ENCODE measurements at regions not wholly inside any gene's neighbourhood (a gene's known extent, or its start where the extent isn't known, plus 50 kb on each side); places are given as distances from the start of the nearest gene placed in this dataset.
"Not testable (repeated sequence)": the region's sequence is repeated elsewhere in the genome, so short reads cannot be mapped to it uniquely, and the experiment has no call there.

DNA sequence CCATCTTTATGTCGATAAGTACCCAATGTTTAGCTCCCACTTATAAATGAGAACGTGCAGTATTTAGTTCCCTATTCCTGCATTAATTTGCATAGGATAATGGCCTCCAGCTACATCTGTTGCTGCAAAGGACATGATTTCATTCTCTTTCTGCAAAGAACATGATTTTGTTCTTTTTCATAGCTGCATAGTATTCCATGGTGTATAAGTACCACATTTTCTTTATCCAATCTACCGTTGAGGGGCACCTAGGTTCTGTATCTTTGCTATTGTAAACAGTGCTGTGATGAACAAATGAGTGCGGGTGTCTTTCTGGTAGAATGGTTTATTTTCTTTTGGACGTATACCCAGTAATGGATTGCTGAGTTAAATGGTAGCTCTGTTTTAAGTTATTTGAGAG lies 63.0 kb downstream of the HLX start:
- no peaks in the 10 kb centered on the region for H3K27me3 ChIP-seq
- no peaks in the 10 kb centered on the region for H3K36me3 ChIP-seq
- H3K9ac ChIP-seq: no peak overlapping the region
- H4K20me1 ChIP-seq: no peaks in the 10 kb centered on the region
- H3K4me2 ChIP-seq: no peak overlapping the region
- H3K27ac ChIP-seq: no peak overlapping the region
- no peaks in the 10 kb centered on the region for H3K9me3 ChIP-seq
- H3K4me3 ChIP-seq: no peak overlapping the region
- H3K4me1 ChIP-seq: no peaks in the 10 kb centered on the region
- no peak for TF ChIP-seq Cebpa-rat (IDR thresholded peaks at IDR 0.05)

DNA sequence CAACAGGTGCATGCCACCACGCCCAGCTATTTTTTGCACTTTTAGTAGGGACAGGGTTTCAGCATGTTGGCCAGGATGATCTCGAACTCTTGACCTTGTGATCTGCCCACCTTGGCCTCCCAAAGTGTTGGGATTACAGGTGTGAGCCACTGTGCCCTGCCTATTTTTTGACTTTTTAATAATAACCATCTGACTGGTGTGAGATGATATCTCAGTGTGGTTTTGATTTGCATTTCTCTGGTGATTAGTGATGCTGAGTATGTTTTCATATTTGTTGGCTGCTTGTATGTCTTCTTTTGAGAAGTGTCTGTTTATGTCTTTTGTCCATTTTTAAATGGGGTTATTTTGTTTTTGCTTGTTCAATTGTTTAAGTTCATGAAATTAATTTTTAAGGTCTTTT lies 63.7 kb downstream of the HLX start:
- H4K20me1 ChIP-seq, H3K4me1 ChIP-seq, H3K9ac ChIP-seq, H3K9me3 ChIP-seq, H3K27me3 ChIP-seq, H3K4me3 ChIP-seq, H3K4me2 ChIP-seq, H3K36me3 ChIP-seq, H3K27ac ChIP-seq: not testable (repeated sequence)

DNA sequence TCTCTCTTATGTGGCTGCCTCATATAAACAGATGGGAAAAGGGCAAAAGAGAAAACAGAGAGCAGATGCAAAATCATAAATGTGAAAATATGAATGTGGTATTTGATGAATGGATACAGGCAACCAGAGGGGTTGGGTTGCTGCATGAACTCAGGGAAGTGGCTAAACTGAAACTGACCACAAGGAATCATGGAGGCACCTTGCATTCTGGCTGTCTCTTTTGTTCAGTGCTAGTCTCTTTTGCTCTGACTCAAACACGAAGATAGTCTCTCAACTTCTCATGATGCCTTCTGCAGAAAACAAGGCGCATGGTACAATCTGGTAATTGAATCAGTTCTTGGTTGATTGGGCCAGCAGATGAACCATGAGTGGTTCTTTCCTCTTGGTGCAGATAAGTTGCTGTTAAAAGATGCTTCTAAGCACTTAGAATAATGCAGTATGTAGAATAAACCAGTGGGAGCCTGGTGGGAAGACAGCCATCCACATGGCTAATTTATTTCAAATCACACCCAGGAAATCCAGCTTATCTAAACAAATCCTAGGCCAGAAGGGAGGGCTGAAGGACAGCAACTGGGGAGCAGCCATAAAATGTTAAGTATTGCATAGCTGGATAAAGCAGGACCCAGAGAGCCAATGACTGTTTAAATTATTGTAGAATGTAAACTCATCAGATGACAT lies 64.2 kb downstream of the HLX start:
- no peak overlapping the region for H3K9ac ChIP-seq
- no peaks in the 10 kb centered on the region for H3K9me3 ChIP-seq
- no peak overlapping the region for H3K4me3 ChIP-seq
- H3K4me1 ChIP-seq: no peaks in the 10 kb centered on the region
- H3K4me2 ChIP-seq: no peak overlapping the region
- H4K20me1 ChIP-seq: no peaks in the 10 kb centered on the region
- H3K27me3 ChIP-seq: no peaks in the 10 kb centered on the region
- H3K27ac ChIP-seq: no peak overlapping the region
- TF ChIP-seq Cebpa-rat (IDR thresholded peaks at IDR 0.05): no peak
- no peaks in the 10 kb centered on the region for H3K36me3 ChIP-seq

DNA sequence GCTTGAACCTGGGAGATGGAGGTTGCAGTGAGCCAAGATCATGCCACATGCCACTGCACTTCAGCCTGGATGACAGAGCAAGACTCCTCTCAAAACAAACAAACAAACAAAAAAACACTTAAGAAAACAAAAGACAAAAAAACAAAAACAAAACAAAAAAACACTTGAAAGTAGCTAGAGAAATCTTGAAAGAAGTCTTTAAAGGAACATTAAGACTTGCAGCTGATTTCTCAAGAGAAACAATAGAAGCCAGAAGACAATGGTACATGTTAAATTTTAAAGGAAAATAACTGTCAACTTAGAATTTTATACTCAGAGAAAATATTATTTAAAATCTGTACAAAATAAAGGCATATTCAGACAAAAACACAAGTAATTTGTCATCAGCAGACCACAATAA lies 71.3 kb downstream of the HLX start:
- H3K27ac ChIP-seq: no peak overlapping the region
- H4K20me1 ChIP-seq: no peaks in the 10 kb centered on the region
- no peak overlapping the region for H3K4me2 ChIP-seq
- H3K4me1 ChIP-seq: no peaks in the 10 kb centered on the region
- H3K4me3 ChIP-seq: no peak overlapping the region
- TF ChIP-seq Cebpa-rat (IDR thresholded peaks at IDR 0.05): no peak
- no peaks in the 10 kb centered on the region for H3K27me3 ChIP-seq
- H3K9me3 ChIP-seq: peaks cover 8% of the 10 kb centered on the region
- no peak overlapping the region for H3K9ac ChIP-seq
- H3K36me3 ChIP-seq: no peaks in the 10 kb centered on the region

DNA sequence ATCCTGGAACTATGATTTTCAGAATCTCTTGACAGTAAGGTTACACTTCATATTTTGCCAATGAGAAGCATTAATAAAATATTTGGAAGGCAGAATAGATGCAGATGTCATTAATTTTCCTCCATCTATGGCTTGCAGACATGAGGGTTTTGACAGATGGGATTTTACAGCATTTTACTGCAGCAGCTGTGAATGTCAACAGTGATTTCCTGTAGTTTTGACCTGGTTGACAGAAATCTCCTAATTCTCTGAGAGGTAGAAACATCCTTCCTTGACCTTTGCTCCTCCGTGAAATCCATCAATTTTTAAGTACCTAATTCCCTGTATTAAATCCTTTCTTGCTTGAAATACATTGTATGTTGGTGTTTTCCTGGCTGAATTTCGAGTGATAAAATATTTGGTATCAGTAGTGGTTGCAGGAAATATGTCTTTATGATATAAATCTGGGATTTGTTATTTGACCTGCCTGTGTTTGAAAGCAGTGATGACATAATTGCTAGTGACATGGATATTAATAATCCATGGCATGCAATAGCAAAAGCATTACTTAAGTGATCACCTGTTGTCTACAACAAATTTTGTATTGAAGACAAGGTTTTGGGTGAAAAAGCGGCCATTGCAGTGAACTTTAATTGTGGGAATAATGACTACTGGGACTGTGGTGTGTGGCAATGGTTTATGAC lies 73.9 kb downstream of the HLX start:
- Histone ChIP-seq H3K36me3 (no peaks in the 10 kb centered on the region), H4K20me1 (no peaks in the 10 kb centered on the region), H3K9me3 (peaks cover 8% of the 10 kb centered on the region), H3K4me1 (no peaks in the 10 kb centered on the region), H3K27ac (no peak overlapping the region), H3K4me2 (no peak overlapping the region), H3K9ac (no peak overlapping the region), H3K27me3 (no peaks in the 10 kb centered on the region), H3K4me3 (no peak overlapping the region)
- TF ChIP-seq Cebpa-rat (IDR thresholded peaks at IDR 0.05): no peak

DNA sequence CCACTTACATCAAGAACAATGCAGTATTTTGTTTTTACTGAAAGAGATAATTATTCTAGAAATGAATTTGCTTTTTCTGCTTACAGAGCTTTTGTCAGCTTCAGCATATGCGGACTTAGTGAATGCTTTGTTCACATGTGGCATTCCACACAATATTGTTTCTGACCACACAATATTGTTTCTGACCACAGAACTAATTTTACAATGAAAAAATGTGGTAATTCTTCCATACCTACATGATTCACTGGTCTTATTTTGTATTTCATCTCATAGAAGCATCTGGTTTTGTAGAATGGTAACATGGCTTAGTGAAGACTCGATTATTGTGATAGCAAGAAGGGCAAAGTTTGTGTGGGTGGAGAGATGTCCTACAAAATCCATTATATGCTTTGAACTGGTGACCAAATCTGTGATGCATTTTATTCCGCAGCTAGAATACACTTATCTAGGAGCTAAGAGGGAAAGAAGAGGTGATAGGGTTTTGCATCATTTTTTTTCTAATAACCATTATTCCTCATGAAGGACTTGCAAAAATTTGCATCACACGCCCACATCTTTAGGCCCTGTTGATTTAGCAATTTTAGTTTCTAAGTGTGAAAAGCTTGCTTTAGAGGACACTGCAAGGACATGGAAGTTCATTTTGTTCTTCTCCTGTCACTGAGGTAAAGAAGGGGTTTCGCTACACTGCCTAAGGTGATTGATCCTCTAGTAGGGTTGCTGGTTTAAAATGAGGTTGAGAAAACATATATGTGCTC lies 75.3 kb downstream of the HLX start:
- Histone ChIP-seq H3K36me3 (no peaks in the 10 kb centered on the region), H3K4me1 (no peaks in the 10 kb centered on the region), H3K4me2 (no peak overlapping the region), H3K9ac (no peak overlapping the region), H4K20me1 (no peaks in the 10 kb centered on the region), H3K9me3 (peaks cover 8% of the 10 kb centered on the region), H3K27ac (no peak overlapping the region), H3K27me3 (no peaks in the 10 kb centered on the region), H3K4me3 (no peak overlapping the region)
- no peak for TF ChIP-seq Cebpa-rat (IDR thresholded peaks at IDR 0.05)

DNA sequence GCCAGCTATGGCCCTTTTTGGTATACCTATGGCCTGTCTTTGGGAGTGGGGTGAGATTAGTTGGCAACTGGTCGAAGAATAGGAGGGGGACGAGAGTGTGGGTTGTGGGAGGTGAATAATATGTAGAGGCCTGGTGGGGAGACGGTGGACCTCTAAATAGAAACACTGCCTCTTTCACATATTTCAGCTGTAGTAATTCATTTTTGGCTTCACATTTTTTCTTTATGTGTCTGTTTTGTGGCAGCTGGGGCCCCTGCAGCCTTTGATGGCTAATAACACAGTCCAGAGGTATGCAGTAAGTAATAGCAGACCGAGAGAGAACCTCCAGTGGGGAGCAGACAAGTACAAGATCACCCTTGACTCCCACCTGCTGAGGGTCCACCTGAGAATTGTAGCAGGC lies 75.9 kb downstream of the HLX start:
- no peaks in the 10 kb centered on the region for H3K4me1 ChIP-seq
- no peak overlapping the region for H3K27ac ChIP-seq

DNA sequence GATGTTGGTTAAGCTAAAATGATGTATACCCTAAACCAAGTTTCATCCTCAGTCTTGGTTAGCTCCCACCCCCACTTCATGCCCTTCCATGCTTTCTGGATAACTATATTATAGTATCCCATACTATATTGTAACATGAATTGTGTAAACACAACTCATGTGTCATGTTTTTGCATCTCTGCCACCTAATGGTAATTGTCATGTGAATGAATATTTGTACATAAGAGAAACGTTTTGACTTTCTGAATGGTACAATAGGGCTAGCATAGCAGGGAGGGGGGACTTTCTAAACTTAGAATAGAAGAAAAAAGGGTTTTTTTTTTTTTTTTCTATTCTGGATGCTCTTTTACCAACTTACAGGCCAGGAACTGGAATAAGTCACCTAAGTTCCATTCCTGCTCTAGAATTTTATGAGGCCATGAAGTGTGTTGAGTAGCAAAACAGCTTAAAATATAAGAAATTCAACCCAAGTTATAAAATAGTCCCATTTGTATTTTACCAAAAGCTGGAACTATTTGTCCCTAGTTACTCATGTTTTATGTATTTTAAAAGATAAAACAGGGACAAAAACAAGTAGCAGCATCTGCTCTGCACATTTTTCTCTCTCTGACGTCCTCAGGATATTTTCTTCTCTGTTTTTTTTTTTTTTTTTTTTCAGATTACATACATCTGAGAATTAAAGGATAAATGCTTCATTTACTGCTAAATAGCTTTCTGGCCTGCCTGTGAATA lies 77.4 kb downstream of the HLX start:
- Histone ChIP-seq H3K4me1 (no peaks in the 10 kb centered on the region), H3K27ac (no peak overlapping the region), H3K4me2 (no peak overlapping the region), H3K9ac (no peak overlapping the region), H3K9me3 (no peaks in the 10 kb centered on the region), H3K36me3 (no peaks in the 10 kb centered on the region), H3K27me3 (no peaks in the 10 kb centered on the region), H4K20me1 (no peaks in the 10 kb centered on the region), H3K4me3 (no peak overlapping the region)
- TF ChIP-seq Cebpa-rat (IDR thresholded peaks at IDR 0.05): no peak

More for the DNA sequence above, 75.9 kb downstream of the HLX start:
- H3K36me3 ChIP-seq: no peaks in the 10 kb centered on the region
- no peak overlapping the region for H3K4me3 ChIP-seq
- peaks cover 6% of the 10 kb centered on the region for H3K9me3 ChIP-seq
- H3K27me3 ChIP-seq: no peaks in the 10 kb centered on the region
- no peak for TF ChIP-seq Cebpa-rat (IDR thresholded peaks at IDR 0.05)
- no peaks in the 10 kb centered on the region for H4K20me1 ChIP-seq
- no peak overlapping the region for H3K4me2 ChIP-seq
- no peak overlapping the region for H3K9ac ChIP-seq

DNA sequence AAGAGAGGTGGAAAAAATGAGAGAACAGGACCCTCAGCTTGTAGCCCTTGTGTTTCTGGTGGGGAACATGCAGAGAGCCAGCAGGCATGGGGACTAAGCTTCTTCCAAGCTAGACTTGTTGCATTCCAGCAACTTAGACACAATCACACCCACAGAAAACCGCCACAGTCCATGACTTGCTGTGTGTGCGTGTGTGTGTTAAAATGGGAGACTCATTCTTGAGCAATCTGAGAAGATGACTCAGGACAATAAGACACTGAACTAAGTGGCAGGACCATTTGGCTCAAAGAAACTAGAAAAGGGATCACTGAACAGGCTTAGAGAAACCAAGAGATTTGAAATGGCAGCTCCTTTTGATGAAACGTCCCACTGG lies 78.0 kb downstream of the HLX start:
- H3K4me2 ChIP-seq: no peak overlapping the region
- H3K4me3 ChIP-seq: no peak overlapping the region
- H3K9ac ChIP-seq: no peak overlapping the region
- no peaks in the 10 kb centered on the region for H3K9me3 ChIP-seq
- TF ChIP-seq Cebpa-rat (IDR thresholded peaks at IDR 0.05): no peak
- no peaks in the 10 kb centered on the region for H4K20me1 ChIP-seq
- H3K27ac ChIP-seq: no peak overlapping the region
- no peaks in the 10 kb centered on the region for H3K36me3 ChIP-seq
- no peaks in the 10 kb centered on the region for H3K27me3 ChIP-seq
- no peaks in the 10 kb centered on the region for H3K4me1 ChIP-seq

DNA sequence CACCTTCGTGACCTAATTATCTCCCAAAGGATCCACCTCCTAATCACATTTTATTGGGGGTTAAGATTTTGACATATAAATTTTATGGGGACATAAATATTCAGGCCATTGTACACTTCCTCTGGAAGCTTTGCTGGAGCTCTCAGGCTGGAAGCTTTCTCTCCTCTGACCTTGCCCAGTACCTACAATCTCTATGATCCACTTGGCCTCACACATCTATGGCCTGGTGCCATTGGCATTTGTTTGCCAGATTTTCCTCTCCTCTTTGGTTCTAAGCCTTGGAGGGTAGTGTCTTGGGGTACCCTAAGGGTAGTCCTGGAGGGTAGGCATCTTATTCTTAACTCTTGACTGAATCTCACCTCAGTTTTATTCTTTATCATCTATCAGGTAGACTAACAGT lies 79.0 kb downstream of the HLX start:
- Histone ChIP-seq H3K36me3 (no peaks in the 10 kb centered on the region), H3K4me1 (no peaks in the 10 kb centered on the region), H3K9ac (no peak overlapping the region), H3K4me3 (no peak overlapping the region), H3K27ac (no peak overlapping the region), H4K20me1 (no peaks in the 10 kb centered on the region), H3K27me3 (no peaks in the 10 kb centered on the region), H3K4me2 (no peak overlapping the region), H3K9me3 (no peaks in the 10 kb centered on the region)
- no peak for TF ChIP-seq Cebpa-rat (IDR thresholded peaks at IDR 0.05)

Measured in BLaER1 (cell line).